HEK293 (cell line): ENCODE measurements at regions not wholly inside any gene's neighbourhood (a gene's known extent, or its start where the extent isn't known, plus 50 kb on each side); places are given as distances from the start of the nearest gene placed in this dataset.
A peak's percentile ranks its signal among the peaks of the same experiment; 100 is the strongest.

ENCODE experiments used
- CTCF ChIA-PET: fragments of 350-600 bp; formaldehyde crosslinking; extraction: SDS; loops from one replicate; lab custom pipeline; 2021; ENCODE audit warnings: antibody characterized with exemption; lab: Yijun Ruan, JAX
- POLR2A ChIA-PET: fragments of 300-600 bp; formaldehyde crosslinking; extraction: SDS; loops from one replicate; lab custom pipeline; 2020; ENCODE audit warnings: antibody characterized with exemption, inconsistent platforms; lab: Yijun Ruan, JAX
- H3K27ac ChIP-seq: fragments of 200-500 bp; sonication (Bioruptor generic); 2 replicates; pipeline ENCODE4 v1.5.1; 2014; ENCODE audit warnings: low read depth, low read length, control low read depth, inconsistent platforms; ENCODE audit errors: extremely low read depth
- H3K36me3 ChIP-seq, 2 experiments: fragments of 200-500 bp in 1 of 2; sonication (Bioruptor generic) in 1 of 2; 1 replicate in 1 of 2; 2 replicates in 1 of 2; pipeline ENCODE4 v1.5.1; 2014 to 2017; ENCODE audit warnings: inconsistent platforms in 2 of 2, low read length in 2 of 2; ENCODE audit not compliant: control insufficient read depth in 2 of 2, insufficient read depth in 1 of 2
- H3K4me1 ChIP-seq: fragments of 200-500 bp; sonication (Bioruptor generic); 2 replicates; pipeline ENCODE4 v1.5.1; 2014; ENCODE audit warnings: mild to moderate bottlenecking, low read length, inconsistent platforms; ENCODE audit not compliant: control insufficient read depth, insufficient read depth
- H3K4me3 ChIP-seq: 2 replicates; pipeline ENCODE4 v1.5.1; 2011; ENCODE audit warnings: low read depth, mild to moderate bottlenecking, control low read depth, low read length, moderate library complexity
- H3K9me3 ChIP-seq: fragments of 200-500 bp; sonication (Bioruptor generic); 2 replicates; pipeline ENCODE4 v1.5.1; 2014; ENCODE audit warnings: low read depth, low read length, inconsistent platforms; ENCODE audit not compliant: control insufficient read depth, insufficient read depth
- EGR2 ChIP-seq: fragments of 450-650 bp; formaldehyde crosslinking; IDR thresholded peaks from 2 replicates; pipeline ENCODE4 v1.5.1; 2016; ENCODE audit warnings: low read depth, missing biosample characterization, missing genetic modification characterization
- FEZF1 ChIP-seq: fragments of 450-650 bp; formaldehyde crosslinking; IDR thresholded peaks from 2 replicates; pipeline ENCODE4 v1.5.1; 2016; ENCODE audit warnings: missing biosample characterization, missing genetic modification characterization
- KLF7 ChIP-seq: fragments of 450-650 bp; formaldehyde crosslinking; IDR thresholded peaks from 2 replicates; pipeline ENCODE4 v1.5.1; 2016; ENCODE audit warnings: missing biosample characterization, missing genetic modification characterization, borderline replicate concordance
- WT1 ChIP-seq: fragments of 450-650 bp; formaldehyde crosslinking; IDR thresholded peaks from 2 replicates; pipeline ENCODE4 v1.5.1; 2016; ENCODE audit warnings: missing biosample characterization, missing genetic modification characterization
- ZFHX2 ChIP-seq: fragments of 450-650 bp; formaldehyde crosslinking; conservative IDR thresholded peaks from 2 replicates; pipeline ENCODE4 v1.5.1; 2016; ENCODE audit warnings: missing biosample characterization, missing genetic modification characterization
- ZNF138 ChIP-seq: fragments of 450-650 bp; formaldehyde crosslinking; IDR thresholded peaks from 2 replicates; pipeline ENCODE4 v1.5.1; 2016; ENCODE audit warnings: missing biosample characterization, missing genetic modification characterization, borderline replicate concordance
- ZNF221 ChIP-seq: fragments of 450-650 bp; formaldehyde crosslinking; IDR thresholded peaks from 2 replicates; pipeline ENCODE4 v1.5.1; 2017; ENCODE audit warnings: missing biosample characterization, missing genetic modification characterization, borderline replicate concordance
- ZNF24 ChIP-seq: fragments of 450-650 bp; formaldehyde crosslinking; IDR thresholded peaks from 2 replicates; pipeline ENCODE4 v1.5.1; 2016; ENCODE audit warnings: missing biosample characterization, missing genetic modification characterization
- ZNF335 ChIP-seq: fragments of 450-650 bp; formaldehyde crosslinking; conservative IDR thresholded peaks from 2 replicates; pipeline ENCODE4 v1.5.1; 2016; ENCODE audit warnings: missing biosample characterization, missing genetic modification characterization
- ZNF544 ChIP-seq: fragments of 450-650 bp; formaldehyde crosslinking; IDR thresholded peaks from 2 replicates; pipeline ENCODE4 v1.5.0; 2017; ENCODE audit warnings: missing biosample characterization, missing genetic modification characterization
- ZNF548 ChIP-seq: fragments of 450-650 bp; formaldehyde crosslinking; IDR thresholded peaks from 2 replicates; pipeline ENCODE4 v1.5.1; 2016; ENCODE audit warnings: missing biosample characterization, missing genetic modification characterization
- ZNF596 ChIP-seq: fragments of 450-650 bp; IDR thresholded peaks from 2 replicates; pipeline ENCODE4 v1.5.0; 2018; ENCODE audit warnings: missing biosample characterization, mild to moderate bottlenecking, missing genetic modification characterization, moderate library complexity
- ZNF658 ChIP-seq: fragments of 450-650 bp; formaldehyde crosslinking; IDR thresholded peaks from 2 replicates; pipeline ENCODE4; 2016; ENCODE audit warnings: missing biosample characterization, missing genetic modification characterization
- ZNF664 ChIP-seq: fragments of 450-650 bp; formaldehyde crosslinking; IDR thresholded peaks from 2 replicates; pipeline ENCODE4 v1.5.1; 2016; ENCODE audit warnings: missing biosample characterization, missing genetic modification characterization
- ZSCAN5A ChIP-seq: fragments of 450-650 bp; formaldehyde crosslinking; IDR thresholded peaks from 2 replicates; pipeline ENCODE4 v1.5.1; 2016; ENCODE audit warnings: missing biosample characterization, missing genetic modification characterization
- TF ChIP-seq, protein P1 (sequence below): fragments of 450-650 bp; formaldehyde crosslinking; IDR thresholded peaks from 2 replicates; pipeline ENCODE4 v1.5.1; 2016; ENCODE audit warnings: missing biosample characterization, missing genetic modification characterization
- TF ChIP-seq, protein P2 (sequence below): fragments of 450-650 bp; formaldehyde crosslinking; IDR thresholded peaks from 2 replicates; pipeline ENCODE4 v1.5.1; 2016; ENCODE audit warnings: missing biosample characterization, missing genetic modification characterization, borderline replicate concordance
- TF ChIP-seq, protein P3 (sequence below): fragments of 450-650 bp; formaldehyde crosslinking; IDR thresholded peaks from 2 replicates; pipeline ENCODE4 v1.5.1; 2017; ENCODE audit warnings: missing biosample characterization, missing genetic modification characterization

DNA sequence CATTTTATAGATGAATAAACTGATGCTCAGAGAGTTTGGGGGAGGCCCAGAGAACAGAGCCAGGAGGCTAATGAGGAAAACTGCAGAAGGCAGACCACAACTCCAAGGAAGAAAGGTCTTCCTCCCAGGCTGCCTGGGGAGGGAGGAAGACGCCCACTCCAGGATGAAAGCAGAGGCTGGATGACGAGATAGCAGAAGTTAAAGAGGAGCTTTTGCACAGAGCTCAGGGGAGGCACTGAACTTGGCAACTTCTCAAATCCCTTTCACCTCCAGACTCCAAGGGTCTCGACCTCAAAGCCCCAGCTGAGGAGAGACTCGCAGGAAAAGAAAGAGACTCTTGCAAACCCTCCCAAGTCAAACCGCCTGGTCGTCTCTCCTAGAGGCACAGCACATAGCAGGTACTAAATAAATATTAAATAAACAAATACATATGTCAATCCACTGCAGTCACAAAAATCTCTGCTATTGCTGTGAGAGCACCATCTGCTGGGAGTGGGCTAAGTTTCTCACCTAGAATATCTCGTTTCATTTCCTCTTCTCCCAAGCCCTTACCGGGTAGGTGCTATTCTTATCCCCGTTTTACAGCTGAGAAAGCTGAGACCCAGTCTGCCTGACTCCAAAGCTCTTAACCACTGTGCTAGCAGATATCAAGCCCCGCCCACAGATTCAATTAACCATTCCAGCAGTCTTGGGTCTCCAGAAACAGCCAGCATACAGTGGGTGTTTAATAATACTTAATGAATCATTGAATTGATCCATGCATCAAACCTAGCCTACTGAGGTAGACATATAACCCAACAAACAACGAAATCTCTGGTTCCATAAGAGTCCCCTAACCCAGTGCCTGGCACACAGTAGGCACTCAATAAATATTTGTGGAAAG is 97.8 kb upstream of the HAND1 start:
- peak; percentile 85 for TF ChIP-seq ZNF664 (tag by site-specific recombination)
- TF ChIP-seq, protein P1, sequence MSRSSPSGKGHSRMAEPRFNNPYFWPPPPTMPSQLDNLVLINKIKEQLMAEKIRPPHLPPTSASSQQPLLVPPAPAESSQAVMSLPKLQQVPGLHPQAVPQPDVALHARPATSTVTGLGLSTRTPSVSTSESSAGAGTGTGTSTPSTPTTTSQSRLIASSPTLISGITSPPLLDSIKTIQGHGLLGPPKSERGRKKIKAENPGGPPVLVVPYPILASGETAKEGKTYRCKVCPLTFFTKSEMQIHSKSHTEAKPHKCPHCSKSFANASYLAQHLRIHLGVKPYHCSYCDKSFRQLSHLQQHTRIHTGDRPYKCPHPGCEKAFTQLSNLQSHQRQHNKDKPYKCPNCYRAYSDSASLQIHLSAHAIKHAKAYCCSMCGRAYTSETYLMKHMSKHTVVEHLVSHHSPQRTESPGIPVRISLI, result no peak
- no peak for TF ChIP-seq ZNF221 (tag by site-specific recombination)
- no peak for TF ChIP-seq ZNF596
- TF ChIP-seq ZNF138, result no peak
- TF ChIP-seq ZNF548, result no peak
- TF ChIP-seq WT1 (tag by site-specific recombination), result no peak
- TF ChIP-seq ZFHX2 (tag by site-specific recombination), result peak; percentile 31; the same call in 1 of the 2 replicates
- TF ChIP-seq ZNF335 (tag by site-specific recombination), result no peak
- TF ChIP-seq, protein P2, sequence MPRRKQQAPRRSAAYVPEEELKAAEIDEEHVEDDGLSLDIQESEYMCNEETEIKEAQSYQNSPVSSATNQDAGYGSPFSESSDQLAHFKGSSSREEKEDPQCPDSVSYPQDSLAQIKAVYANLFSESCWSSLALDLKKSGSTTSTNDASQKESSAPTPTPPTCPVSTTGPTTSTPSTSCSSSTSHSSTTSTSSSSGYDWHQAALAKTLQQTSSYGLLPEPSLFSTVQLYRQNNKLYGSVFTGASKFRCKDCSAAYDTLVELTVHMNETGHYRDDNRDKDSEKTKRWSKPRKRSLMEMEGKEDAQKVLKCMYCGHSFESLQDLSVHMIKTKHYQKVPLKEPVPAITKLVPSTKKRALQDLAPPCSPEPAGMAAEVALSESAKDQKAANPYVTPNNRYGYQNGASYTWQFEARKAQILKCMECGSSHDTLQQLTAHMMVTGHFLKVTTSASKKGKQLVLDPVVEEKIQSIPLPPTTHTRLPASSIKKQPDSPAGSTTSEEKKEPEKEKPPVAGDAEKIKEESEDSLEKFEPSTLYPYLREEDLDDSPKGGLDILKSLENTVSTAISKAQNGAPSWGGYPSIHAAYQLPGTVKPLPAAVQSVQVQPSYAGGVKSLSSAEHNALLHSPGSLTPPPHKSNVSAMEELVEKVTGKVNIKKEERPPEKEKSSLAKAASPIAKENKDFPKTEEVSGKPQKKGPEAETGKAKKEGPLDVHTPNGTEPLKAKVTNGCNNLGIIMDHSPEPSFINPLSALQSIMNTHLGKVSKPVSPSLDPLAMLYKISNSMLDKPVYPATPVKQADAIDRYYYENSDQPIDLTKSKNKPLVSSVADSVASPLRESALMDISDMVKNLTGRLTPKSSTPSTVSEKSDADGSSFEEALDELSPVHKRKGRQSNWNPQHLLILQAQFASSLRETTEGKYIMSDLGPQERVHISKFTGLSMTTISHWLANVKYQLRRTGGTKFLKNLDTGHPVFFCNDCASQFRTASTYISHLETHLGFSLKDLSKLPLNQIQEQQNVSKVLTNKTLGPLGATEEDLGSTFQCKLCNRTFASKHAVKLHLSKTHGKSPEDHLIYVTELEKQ (tag by site-specific recombination), result no peak
- TF ChIP-seq ZNF658, result no peak
- TF ChIP-seq ZNF24 (tag by site-specific recombination), result no peak
- peak; percentile 55 for TF ChIP-seq EGR2 (tag by site-specific recombination)
- TF ChIP-seq, protein P3, sequence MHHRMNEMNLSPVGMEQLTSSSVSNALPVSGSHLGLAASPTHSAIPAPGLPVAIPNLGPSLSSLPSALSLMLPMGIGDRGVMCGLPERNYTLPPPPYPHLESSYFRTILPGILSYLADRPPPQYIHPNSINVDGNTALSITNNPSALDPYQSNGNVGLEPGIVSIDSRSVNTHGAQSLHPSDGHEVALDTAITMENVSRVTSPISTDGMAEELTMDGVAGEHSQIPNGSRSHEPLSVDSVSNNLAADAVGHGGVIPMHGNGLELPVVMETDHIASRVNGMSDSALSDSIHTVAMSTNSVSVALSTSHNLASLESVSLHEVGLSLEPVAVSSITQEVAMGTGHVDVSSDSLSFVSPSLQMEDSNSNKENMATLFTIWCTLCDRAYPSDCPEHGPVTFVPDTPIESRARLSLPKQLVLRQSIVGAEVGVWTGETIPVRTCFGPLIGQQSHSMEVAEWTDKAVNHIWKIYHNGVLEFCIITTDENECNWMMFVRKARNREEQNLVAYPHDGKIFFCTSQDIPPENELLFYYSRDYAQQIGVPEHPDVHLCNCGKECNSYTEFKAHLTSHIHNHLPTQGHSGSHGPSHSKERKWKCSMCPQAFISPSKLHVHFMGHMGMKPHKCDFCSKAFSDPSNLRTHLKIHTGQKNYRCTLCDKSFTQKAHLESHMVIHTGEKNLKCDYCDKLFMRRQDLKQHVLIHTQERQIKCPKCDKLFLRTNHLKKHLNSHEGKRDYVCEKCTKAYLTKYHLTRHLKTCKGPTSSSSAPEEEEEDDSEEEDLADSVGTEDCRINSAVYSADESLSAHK, result peak; percentile 74
- TF ChIP-seq ZSCAN5A (tag by site-specific recombination), result no peak
- H3K4me3 ChIP-seq, result no peak overlapping the region
- no peaks in the 10 kb centered on the region for H3K4me1 ChIP-seq
- H3K27ac ChIP-seq, result no peak overlapping the region
- ChIA-PET CTCF (interaction anchor here (0.8 to 1.3 kb wide), 4 partner anchors 35 to 109 kb away, joined by 3 to 6 read pairs (median 3); no protein-coding TSS in a partner anchor), POLR2A (no interaction called here)
- no peaks in the 10 kb centered on the region for H3K9me3 ChIP-seq
- no peaks in the 10 kb centered on the region for H3K36me3 ChIP-seq

DNA sequence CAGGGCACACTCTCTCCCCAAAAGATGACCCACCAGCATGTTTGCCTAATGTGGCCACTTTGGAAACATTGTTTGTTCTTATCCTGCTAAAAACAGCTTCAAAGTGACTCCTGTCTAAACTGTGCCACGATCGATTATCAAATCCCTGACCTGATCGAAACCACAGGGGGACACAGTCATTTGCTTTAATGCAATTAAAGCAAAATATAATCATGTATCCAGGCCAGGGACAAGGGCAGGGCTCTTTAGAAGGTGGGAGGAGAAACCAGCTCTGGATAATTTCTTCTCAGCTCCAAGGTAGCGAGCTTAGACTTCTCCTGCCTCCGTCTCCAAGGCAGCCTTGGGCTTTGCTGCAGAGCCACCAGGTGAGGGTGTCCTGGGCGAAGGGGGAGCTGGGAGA is 95.0 kb upstream of the HAND1 start:
- CTCF ChIA-PET, result interaction anchor here (0.6 to 1.2 kb wide), 3 partner anchors 8 to 208 kb away, joined by 3 to 4 read pairs (median 3); no protein-coding TSS in a partner anchor
- POLR2A ChIA-PET, result no interaction called here
- H3K4me3 ChIP-seq, result no peak overlapping the region
- TF ChIP-seq KLF7 (no peak), ZNF544 (tag by site-specific recombination) (no peak), FEZF1 (tag by site-specific recombination) (no peak)
- TF ChIP-seq, all 188 proteins: peak for 0
- H3K36me3 ChIP-seq, result no peaks in the 10 kb centered on the region
- no peak overlapping the region for H3K27ac ChIP-seq
- H3K9me3 ChIP-seq, result no peaks in the 10 kb centered on the region
- no peaks in the 10 kb centered on the region for H3K4me1 ChIP-seq
